Fibroblast of lung (primary cell): ENCODE measurements at regions not wholly inside any gene's neighbourhood (a gene's known extent, or its start where the extent isn't known, plus 50 kb on each side); places are given as distances from the start of the nearest gene placed in this dataset.

Experiments
- DNase-seq, 2 donors: peaks; one replicate each; pipeline versions ENCODE4 v3.0.0 to v3.0.0-alpha.2; 2010; ENCODE audit warnings: low read depth in 2 of 2
- H2AFZ ChIP-seq: 2 replicates; pipeline ENCODE4 v1.5.1; 2012; ENCODE audit warnings: low read length, control low read depth, inconsistent platforms
- H3K27ac ChIP-seq: 2 replicates; pipeline ENCODE4 v1.5.1; 2011; ENCODE audit warnings: low read length, control low read depth; ENCODE audit not compliant: insufficient read depth
- H3K27me3 ChIP-seq: 2 replicates; pipeline ENCODE4 v1.5.1; 2011; ENCODE audit warnings: mild to moderate bottlenecking, low read length; ENCODE audit not compliant: control insufficient read depth, insufficient read depth
- H3K36me3 ChIP-seq: 2 replicates; pipeline ENCODE4 v1.5.1; 2011; ENCODE audit warnings: low read length; ENCODE audit not compliant: control insufficient read depth, insufficient read depth
- H3K4me1 ChIP-seq: 2 replicates; pipeline ENCODE4 v1.5.1; 2011; ENCODE audit warnings: low read length; ENCODE audit not compliant: control insufficient read depth, insufficient read depth; ENCODE audit errors: extremely low read depth
- H3K4me2 ChIP-seq: 2 replicates; pipeline ENCODE4 v1.5.1; 2011; ENCODE audit warnings: low read length, control low read depth; ENCODE audit not compliant: insufficient read depth; ENCODE audit errors: extremely low read depth
- H3K4me3 ChIP-seq, 4 experiments: fragments of 200-600 bp in 1 of 4; sonication (generic) in 1 of 4; replicated peaks in 1 of 4; 2 replicates each; pipeline ENCODE4 v1.5.1; 2011 to 2016; ENCODE audit warnings: low read length in 4 of 4, low read depth in 3 of 4, mild to moderate bottlenecking in 3 of 4, control low read depth in 2 of 4, inconsistent platforms in 1 of 4, mixed read lengths in 1 of 4; ENCODE audit not compliant: insufficient read depth in 1 of 4; ENCODE audit errors: control extremely low read depth in 1 of 4
- H3K79me2 ChIP-seq: 2 replicates; pipeline ENCODE4 v1.5.1; 2012; ENCODE audit warnings: mild to moderate bottlenecking, low read length, inconsistent platforms; ENCODE audit not compliant: control insufficient read depth, insufficient read depth
- H3K9ac ChIP-seq: 2 replicates; pipeline ENCODE4 v1.5.1; 2011; ENCODE audit warnings: mild to moderate bottlenecking, low read length, control low read depth; ENCODE audit not compliant: insufficient read depth
- H3K9me3 ChIP-seq: 2 replicates; pipeline ENCODE4 v1.5.1; 2012; ENCODE audit warnings: low read depth, low read length; ENCODE audit not compliant: control insufficient read depth, insufficient read depth
- H4K20me1 ChIP-seq: 2 replicates; pipeline ENCODE4 v1.5.1; 2011; ENCODE audit warnings: low read length; ENCODE audit not compliant: control insufficient read depth, insufficient read depth; ENCODE audit errors: extremely low read depth
- CTCF ChIP-seq, 2 donors: IDR thresholded peaks in 1 of 2; conservative IDR thresholded peaks in 1 of 2; 1 replicate in 1 of 2; 2 replicates in 1 of 2; pipeline ENCODE4 v1.5.1; 2011 to 2012; ENCODE audit warnings: low read length in 2 of 2, control low read depth in 1 of 2, inconsistent platforms in 1 of 2, low read depth in 1 of 2, mild to moderate bottlenecking in 1 of 2
- EZH2 ChIP-seq: IDR thresholded peaks from 2 replicates; pipeline ENCODE4 v1.5.1; 2012; ENCODE audit warnings: low read length, control low read depth, mild to moderate bottlenecking; ENCODE audit errors: missing control alignments

GRCh38 chr10:131516285-131516684 is 204.8 kb upstream of the TCERG1L start:
- Histone ChIP-seq H3K79me2 (no peaks in the 10 kb centered on the region), H3K36me3 (no peaks in the 10 kb centered on the region), H3K9me3 (no peaks in the 10 kb centered on the region), H4K20me1 (no peaks in the 10 kb centered on the region), H3K4me1 (no peaks in the 10 kb centered on the region), H3K27ac (no peak overlapping the region), H2AFZ (no peak overlapping the region), H3K4me3 (no peak overlapping the region), H3K4me2 (no peak overlapping the region), H3K27me3 (no peaks in the 10 kb centered on the region), H3K9ac (no peak overlapping the region)
- no peak for DNase-seq
- TF ChIP-seq CTCF (conservative IDR thresholded peaks at IDR 0.05 in 1 of 2, IDR thresholded peaks at IDR 0.05 in 1 of 2; ENCODE audit: low read depth in 1 of 2, low read length in 2 of 2), result no peak
- TF ChIP-seq EZH2, result no peak

GRCh38 chr10:131517781-131518180 is 206.3 kb upstream of the TCERG1L start:
- no peak overlapping the region for H2AFZ ChIP-seq
- H3K4me2 ChIP-seq, result no peak overlapping the region
- no peak overlapping the region for H3K4me3 ChIP-seq
- DNase-seq, result no peak
- no peaks in the 10 kb centered on the region for H3K9me3 ChIP-seq
- no peak overlapping the region for H3K27ac ChIP-seq
- no peak overlapping the region for H3K9ac ChIP-seq
- no peaks in the 10 kb centered on the region for H4K20me1 ChIP-seq
- TF ChIP-seq EZH2 (no peak), CTCF (conservative IDR thresholded peaks at IDR 0.05 in 1 of 2, IDR thresholded peaks at IDR 0.05 in 1 of 2; ENCODE audit: low read depth in 1 of 2, low read length in 2 of 2) (no peak)
- H3K4me1 ChIP-seq, result no peaks in the 10 kb centered on the region
- H3K36me3 ChIP-seq, result no peaks in the 10 kb centered on the region
- no peaks in the 10 kb centered on the region for H3K79me2 ChIP-seq
- no peaks in the 10 kb centered on the region for H3K27me3 ChIP-seq

GRCh38 chr10:131519723-131520605 is 208.4 kb upstream of the TCERG1L start:
- no peak overlapping the region for H3K4me3 ChIP-seq
- DNase-seq, result no peak
- no peak overlapping the region for H3K9ac ChIP-seq
- no peaks in the 10 kb centered on the region for H3K9me3 ChIP-seq
- TF ChIP-seq EZH2 (no peak), CTCF (conservative IDR thresholded peaks at IDR 0.05 in 1 of 2, IDR thresholded peaks at IDR 0.05 in 1 of 2; ENCODE audit: low read depth in 1 of 2, low read length in 2 of 2) (no peak)
- H3K4me2 ChIP-seq, result no peak overlapping the region
- H3K4me1 ChIP-seq, result no peaks in the 10 kb centered on the region
- H4K20me1 ChIP-seq, result no peaks in the 10 kb centered on the region
- H3K27me3 ChIP-seq, result no peaks in the 10 kb centered on the region
- H2AFZ ChIP-seq, result no peak overlapping the region
- H3K36me3 ChIP-seq, result no peaks in the 10 kb centered on the region
- H3K27ac ChIP-seq, result no peak overlapping the region
- no peaks in the 10 kb centered on the region for H3K79me2 ChIP-seq
